ENCODE measurements at regions not wholly inside any gene's neighbourhood (a gene's known extent, or its start where the extent isn't known, plus 50 kb on each side); places are given as distances from the start of the nearest gene placed in this dataset.

DNA sequence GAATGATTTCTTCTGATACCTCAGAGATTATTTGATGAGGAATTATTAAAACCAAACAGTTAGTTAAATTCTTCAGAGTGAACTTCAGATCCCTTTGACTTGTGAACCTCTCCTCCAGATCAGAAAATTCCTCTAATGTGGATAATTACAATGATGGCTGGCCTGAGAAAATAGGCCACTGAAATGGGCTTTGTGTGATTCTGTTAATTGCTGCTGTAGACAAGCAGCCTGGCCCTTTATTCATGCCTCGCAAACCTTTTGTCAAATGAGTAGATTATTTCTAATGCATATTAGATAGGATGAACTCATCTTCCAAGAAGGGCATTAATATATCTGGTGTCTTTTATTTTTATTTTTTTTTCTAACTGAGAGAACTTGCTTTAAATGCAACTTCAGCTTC lies 855.2 kb downstream of the TLE4 start:
- TF ChIP-seq TAF1 (IDR thresholded peaks at IDR 0.05; ENCODE audit: borderline replicate concordance, insufficient read depth, low read length) (no peak), POLR2AphosphoS5 (IDR thresholded peaks at IDR 0.05; ENCODE audit: low read depth, low read length) (no peak), SIN3A (IDR thresholded peaks at IDR 0.05; ENCODE audit: borderline replicate concordance, insufficient read depth, low read length) (no peak), FOXP2 (optimal IDR thresholded peaks at IDR 0.05; ENCODE audit: borderline replicate concordance, extremely low read depth, extremely low read length, insufficient read depth) (no peak), REST (IDR thresholded peaks at IDR 0.05; ENCODE audit: insufficient read depth in 1 of 2, low read depth in 2 of 2, low read length in 2 of 2) (no peak)
